HG03280 (cell line): ENCODE measurements at regions not wholly inside any gene's neighbourhood (a gene's known extent, or its start where the extent isn't known, plus 50 kb on each side); places are given as distances from the start of the nearest gene placed in this dataset.

Source experiments
- ATAC-seq: cut with Tn5 transposase; IDR thresholded peaks from one replicate; pipeline ENCODE4 v1.9.1; 2021; ENCODE audit warnings: mild to moderate bottlenecking, moderate library complexity; ENCODE audit not compliant: unreplicated experiment

GRCh38 chr20:39547546-39548408 is 585.6 kb downstream of the DHX35 start:
- ATAC-seq, result no peak

- no peak for ATAC-seq
Observed at GRCh38 chr20:39541136-39541803, 579.1 kb downstream of the DHX35 start.

- ATAC-seq, result no peak
Observed at GRCh38 chr20:39538317-39538716, 576.2 kb downstream of the DHX35 start.

GRCh38 chr20:39535301-39535700 is 573.2 kb downstream of the DHX35 start:
- ATAC-seq, result no peak

- ATAC-seq, result no peak
Observed at GRCh38 chr20:39534846-39535245, 572.7 kb downstream of the DHX35 start.

DNA sequence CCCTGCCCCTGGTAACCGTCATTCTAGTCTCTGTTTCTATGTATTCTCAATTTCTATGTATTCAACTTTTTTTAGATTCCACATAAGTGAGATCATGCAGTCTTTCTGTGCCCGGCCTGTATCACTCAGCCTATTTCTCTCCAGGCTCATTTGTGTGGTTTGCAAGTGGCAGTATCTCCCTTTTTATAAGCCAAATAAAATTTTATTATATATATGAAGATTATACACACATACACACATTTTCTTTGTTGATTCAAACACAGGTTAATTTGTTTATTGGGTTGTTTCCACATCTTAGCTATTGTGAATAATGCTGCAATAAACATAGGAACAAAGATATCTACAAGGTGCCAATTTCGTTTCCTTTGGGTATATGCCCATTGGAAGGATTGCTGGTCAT is 571.7 kb downstream of the DHX35 start:
- ATAC-seq, result no peak

GRCh38 chr20:39532205-39532604 is 570.1 kb downstream of the DHX35 start:
- ATAC-seq, result no peak

DNA sequence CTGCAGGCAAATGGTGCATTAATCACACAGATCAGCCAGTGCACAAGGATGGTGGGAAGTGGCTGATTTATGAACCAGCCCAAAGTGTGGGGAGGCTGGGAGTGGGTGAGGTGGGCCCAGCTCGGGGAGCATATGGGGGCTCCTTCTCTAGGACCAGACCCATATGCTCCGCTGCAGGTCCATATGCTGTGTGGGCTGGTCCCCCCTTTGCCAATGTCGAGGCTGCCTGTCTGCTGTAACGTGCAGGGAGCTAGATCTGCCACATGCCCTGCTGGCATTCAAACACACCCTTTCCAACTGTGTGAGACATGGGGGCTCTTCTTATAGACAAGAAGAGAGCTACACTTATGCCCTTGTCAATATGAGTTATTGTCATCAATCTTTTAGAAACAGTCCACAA is 566.3 kb downstream of the DHX35 start:
- no peak for ATAC-seq

DNA sequence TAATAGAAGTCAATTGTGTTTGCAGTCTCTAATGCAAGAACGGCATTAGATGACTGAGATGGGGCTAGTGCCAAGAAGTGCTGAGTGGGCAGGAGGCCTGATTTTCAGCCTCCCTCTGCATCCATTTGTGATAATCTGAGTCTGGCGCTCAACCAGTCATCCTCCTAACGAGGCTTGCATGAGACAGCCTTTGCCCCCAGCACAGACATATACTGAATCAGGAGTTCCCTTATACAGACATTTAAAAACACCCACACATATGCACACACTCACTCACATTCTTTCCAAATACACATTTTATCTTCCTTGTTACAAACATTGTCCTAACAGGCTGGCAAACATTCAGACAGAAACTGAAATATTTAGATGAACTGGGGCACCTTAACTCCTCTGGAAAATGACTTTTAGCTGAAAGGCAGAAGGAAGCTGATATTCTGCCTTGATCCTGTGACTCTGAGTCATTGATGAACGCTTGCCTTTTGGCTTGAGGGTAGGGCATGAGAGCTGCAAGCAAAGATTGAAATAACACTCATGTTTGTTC is 562.3 kb downstream of the DHX35 start:
- ATAC-seq, result no peak

DNA sequence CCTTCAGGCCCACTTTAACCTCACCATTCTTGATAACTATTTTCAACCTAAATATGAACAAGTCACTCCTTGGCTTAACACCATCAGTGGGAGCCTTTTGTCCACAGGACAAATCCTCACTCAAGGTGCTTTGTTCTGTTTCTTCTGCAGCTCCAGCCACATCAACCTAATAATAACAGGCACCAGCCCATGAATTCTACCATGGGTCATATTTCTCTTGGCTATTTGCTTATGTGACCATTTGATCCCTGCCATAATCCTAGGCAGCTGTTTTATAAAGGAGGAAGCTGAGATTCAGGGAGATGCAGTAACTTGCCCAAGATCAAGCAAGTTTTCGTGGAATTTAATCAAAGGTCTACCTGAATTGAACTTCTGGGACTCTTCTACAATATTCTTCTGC is 561.3 kb downstream of the DHX35 start:
- no peak for ATAC-seq

GRCh38 chr20:39518654-39519053 is 556.5 kb downstream of the DHX35 start:
- no peak for ATAC-seq

DNA sequence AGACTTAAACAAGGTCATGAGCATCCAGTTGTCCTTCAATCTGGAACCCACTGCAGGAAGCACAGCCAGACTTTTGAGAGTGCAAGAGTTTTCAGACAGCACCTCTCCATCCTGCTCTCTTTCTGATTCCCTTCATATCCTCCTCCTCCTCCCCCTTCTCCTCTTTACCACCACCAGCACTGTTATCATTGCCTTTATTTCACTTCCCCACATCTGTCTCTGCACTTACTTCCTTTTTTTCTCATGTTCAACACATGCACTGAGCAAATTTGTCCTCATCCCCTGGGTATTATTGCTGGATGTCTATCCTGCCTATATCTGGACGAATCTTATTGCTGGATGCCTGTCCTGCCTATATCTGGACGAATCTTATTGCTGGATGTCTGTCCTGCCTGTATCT is 554.8 kb downstream of the DHX35 start:
- no peak for ATAC-seq

GRCh38 chr20:39504710-39505094 is 542.6 kb downstream of the DHX35 start:
- no peak for ATAC-seq

DNA sequence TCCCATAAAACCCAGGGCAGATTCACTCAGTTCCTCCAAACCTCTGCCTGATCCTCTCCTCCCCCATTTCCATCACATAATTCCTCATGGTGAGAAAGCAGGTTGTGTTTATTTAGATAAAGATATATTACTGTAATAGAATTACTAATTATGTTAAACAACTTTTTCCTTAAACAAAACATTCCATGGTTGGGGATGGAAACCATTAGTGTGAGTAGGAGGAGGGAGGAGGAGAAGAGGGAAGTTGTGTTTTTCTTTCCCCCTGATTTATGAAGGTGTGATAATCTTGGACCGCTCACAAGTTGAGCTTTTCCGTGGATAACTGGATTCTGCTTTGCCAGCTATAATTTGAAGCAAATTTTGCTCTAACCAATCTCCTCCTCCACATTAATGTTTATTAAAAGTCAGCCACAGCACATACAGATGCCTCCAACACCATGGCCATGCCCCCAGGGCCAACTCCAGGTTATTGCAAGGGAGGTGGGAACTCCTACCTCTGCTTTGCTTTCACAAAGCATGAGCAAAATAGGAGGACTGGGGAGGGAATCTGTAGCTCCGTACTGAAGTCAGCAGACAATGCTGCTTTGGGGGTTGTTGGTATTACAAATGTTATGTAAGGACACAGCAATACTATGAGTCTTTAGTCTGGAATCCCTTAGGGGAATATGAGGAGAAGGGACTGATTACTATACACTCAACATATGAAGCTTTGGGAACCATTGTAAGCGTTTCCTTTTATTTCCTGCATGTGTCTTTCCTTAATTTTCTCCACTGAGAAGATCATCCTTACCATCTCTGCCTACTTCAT is 542.0 kb downstream of the DHX35 start:
- no peak for ATAC-seq

- no peak for ATAC-seq
Observed at GRCh38 chr20:39492223-39492797, 530.2 kb downstream of the DHX35 start.

- no peak for ATAC-seq
Observed at GRCh38 chr20:39491711-39492110, 529.6 kb downstream of the DHX35 start.

DNA sequence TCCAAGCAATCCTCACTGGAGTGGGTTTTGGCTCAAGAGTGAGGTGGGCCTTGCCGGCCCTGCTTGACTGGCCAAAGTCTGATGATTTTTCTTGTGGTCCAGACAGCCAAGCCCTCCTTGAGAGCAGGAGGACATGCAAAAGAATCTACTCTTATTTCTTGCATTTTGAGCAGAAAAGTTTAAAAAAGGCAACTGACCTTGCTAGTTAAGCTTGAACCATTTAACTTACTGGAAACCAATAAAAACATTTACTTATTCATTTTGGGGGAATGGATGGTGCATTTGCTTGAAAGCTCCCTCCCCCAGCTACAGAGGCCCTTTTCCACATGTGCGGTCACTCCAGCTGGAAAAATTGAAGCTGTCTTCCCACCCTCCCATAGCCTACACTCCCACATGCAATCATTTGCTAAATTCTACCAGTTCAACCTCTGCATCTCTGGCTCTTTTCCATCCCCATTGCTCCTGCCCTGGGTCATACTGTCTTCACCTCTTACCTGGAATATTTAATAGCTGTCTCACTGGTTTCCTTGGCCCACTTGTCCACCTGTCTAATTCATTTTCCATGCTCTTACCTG is 527.9 kb downstream of the DHX35 start:
- no peak for ATAC-seq

DNA sequence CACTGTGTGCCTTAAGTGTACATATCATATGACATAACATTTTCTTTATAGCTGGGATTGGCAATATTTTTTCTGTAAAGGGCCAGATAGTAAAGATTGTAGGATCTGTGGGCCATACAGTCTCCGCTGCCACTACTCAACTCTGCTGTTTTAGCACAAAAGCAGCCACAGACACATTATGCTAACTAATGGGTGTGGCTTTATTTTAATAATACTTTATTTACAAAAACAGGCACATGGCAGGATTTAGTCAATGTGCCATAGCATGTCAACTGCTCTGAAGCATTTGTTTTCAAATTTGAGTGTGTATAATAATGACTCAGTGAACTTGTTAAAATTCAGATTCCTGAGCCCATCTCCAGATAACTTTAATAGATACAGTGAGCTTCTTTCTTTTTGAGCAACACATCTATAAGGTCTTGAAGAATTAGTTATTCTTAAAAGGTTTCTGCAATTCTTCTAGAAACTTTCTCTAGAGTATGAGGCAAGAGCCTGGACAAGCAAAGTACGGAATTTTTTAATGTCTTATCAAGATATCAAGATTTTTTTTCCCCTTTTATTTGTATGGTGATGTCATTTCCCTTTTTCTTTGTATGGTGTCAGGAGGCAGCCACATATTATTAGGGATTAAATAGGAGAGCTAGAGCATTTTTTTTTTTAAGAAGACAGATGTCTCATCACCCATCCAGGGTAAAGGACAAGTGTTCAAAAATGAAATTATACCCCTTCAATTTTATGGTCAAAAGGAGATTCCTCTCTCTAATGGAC is 518.3 kb downstream of the DHX35 start:
- no peak for ATAC-seq

DNA sequence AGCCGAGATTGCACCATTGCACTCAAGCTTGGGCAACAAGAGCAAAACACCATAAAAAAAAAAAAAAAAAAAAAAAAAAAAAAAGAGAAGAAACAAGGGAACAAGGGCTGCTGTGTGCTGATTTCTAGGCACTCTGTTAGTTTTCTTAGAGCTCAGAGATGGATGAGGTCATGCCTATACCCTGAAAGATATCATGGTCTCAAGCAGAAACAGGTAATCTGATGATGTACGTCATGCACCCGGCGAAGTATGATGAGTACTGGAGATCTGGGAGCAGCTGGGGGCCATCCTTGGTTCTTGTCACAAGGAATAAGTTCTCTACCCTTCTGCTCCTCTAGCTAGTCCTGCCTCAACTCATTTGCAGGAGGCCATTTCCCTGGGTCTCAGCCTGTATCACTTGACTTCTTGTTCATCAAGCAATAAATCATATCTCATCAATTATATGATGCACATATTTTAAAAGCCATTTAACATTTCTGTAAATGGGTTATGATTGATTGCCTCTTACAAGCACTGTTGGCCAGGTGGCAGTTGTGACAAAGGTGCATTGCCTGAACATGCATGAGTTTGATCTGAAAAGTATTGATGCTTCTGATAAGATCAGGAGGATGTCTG is 517.2 kb downstream of the DHX35 start:
- no peak for ATAC-seq
